Psoas muscle (tissue), 7 donors: ENCODE measurements at regions not wholly inside any gene's neighbourhood (a gene's known extent, or its start where the extent isn't known, plus 50 kb on each side); places are given as distances from the start of the nearest gene placed in this dataset.
"Not testable (repeated sequence)": the region's sequence is repeated elsewhere in the genome, so short reads cannot be mapped to it uniquely, and the experiment has no call there.

ENCODE experiments used
- ATAC-seq, 4 donors: fragments of 200-7000 bp; cut with Tn5 transposase; one replicate each; pipeline ENCODE4 v1.9.1; 2020; ENCODE audit warnings: moderate library complexity in 3 of 4, mild to moderate bottlenecking in 2 of 4
- DNase-seq, 2 donors: peaks; one replicate each; pipeline ENCODE4 v3.0.0-alpha.2; 2020
- H3K27ac ChIP-seq: fragments of 200-600 bp; one replicate; pipeline ENCODE4 v1.8.0; 2022
- H3K27me3 ChIP-seq, 3 donors: fragments of 200-600 bp in 1 of 3; one replicate each; pipeline versions ENCODE4 v1.6.1 to v1.8.0; 2013 to 2022; ENCODE audit warnings: low read length in 2 of 3, mild to moderate bottlenecking in 2 of 3, moderate library complexity in 1 of 3; ENCODE audit not compliant: insufficient read depth in 3 of 3
- H3K36me3 ChIP-seq, 2 donors: fragments of 200-600 bp in 1 of 2; one replicate each; pipeline versions ENCODE4 v1.6.1 to v1.8.0; 2013 to 2022; ENCODE audit warnings: low read depth in 1 of 2, mild to moderate bottlenecking in 1 of 2, moderate library complexity in 1 of 2; ENCODE audit not compliant: insufficient read depth in 1 of 2
- H3K4me1 ChIP-seq: fragments of 200-600 bp; one replicate; pipeline ENCODE4 v1.8.0; 2022
- H3K4me3 ChIP-seq: fragments of 200-600 bp; one replicate; pipeline ENCODE4 v1.8.0; 2022; ENCODE audit warnings: mild to moderate bottlenecking
- H3K9me3 ChIP-seq: fragments of 200-600 bp; one replicate; pipeline ENCODE4 v1.8.0; 2022
- CTCF ChIP-seq: fragments of 200-600 bp; IDR thresholded peaks from one replicate; pipeline ENCODE4 v1.8.0; 2022; ENCODE audit warnings: antibody characterized with exemption
- WGBS, 3 donors: extraction: QIAGEN DNeasy Blood & Tissue Kit; methylation state at CpG; one replicate each; pipeline versions ENCODE4 v1.1.6 to v1.1.7; 2013; 5-methylcytosine and 5-hydroxymethylcytosine counted together
- intact Hi-C, 2 donors: fragments of 100-400 bp; cut with DNase I; formaldehyde crosslinking; loops; one replicate each; pipeline versions ENCODE4 v1.11.0 to v1.14.2; 2022
- donor health status: healthy with polysubstance abuse.
- donor health status: DM: no; HTN: no; CAD: no; lungs with moderate emphysema.
- donor health status: Bipolar disorder and iron deficiency.
- donor health status: healthy.
- donor health status: DM: yes; HTN: yes; CAD: no.
- donor health status: DM: no; HTN: no; CAD: no.
- donor health status: DM: yes; HTN: yes; CAD: no.

- WGBS, 3 donors = 90 to 93% (median 90%) methylated on average over 6 of the region's 6 CpGs
- no peak for ATAC-seq
- H3K27ac ChIP-seq = no peak overlapping the region
- H3K9me3 ChIP-seq = no peaks in the 10 kb centered on the region
- no peaks in the 10 kb centered on the region for H3K4me1 ChIP-seq
- H3K27me3 ChIP-seq = no peaks in the 10 kb centered on the region
- TF ChIP-seq CTCF = no peak
- H3K36me3 ChIP-seq = no peaks in the 10 kb centered on the region
- H3K4me3 ChIP-seq = no peak overlapping the region
- intact Hi-C loops = no loop called here
- DNase-seq = no peak
These were observed 204.6 kb upstream of the ANXA10 start for GRCh38 chr4:167887726-167888125.

GRCh38 chr4:167890226-167890625 is 202.1 kb upstream of the ANXA10 start:
- DNase-seq (no peak), ATAC-seq (no peak)
- H3K27me3 ChIP-seq = no peaks in the 10 kb centered on the region
- no peak overlapping the region for H3K27ac ChIP-seq
- no peak for TF ChIP-seq CTCF
- intact Hi-C loops = no loop called here
- no peaks in the 10 kb centered on the region for H3K4me1 ChIP-seq
- no peak overlapping the region for H3K4me3 ChIP-seq
- H3K9me3 ChIP-seq = no peaks in the 10 kb centered on the region
- no peaks in the 10 kb centered on the region for H3K36me3 ChIP-seq

- no peaks in the 10 kb centered on the region for H3K36me3 ChIP-seq
- peaks cover 0 to 1% (median 0%) of the 10 kb centered on the region in 3 donors for H3K27me3 ChIP-seq
- no peak overlapping the region for H3K27ac ChIP-seq
- no peak for DNase-seq
- H3K9me3 ChIP-seq = no peaks in the 10 kb centered on the region
- no peaks in the 10 kb centered on the region for H3K4me1 ChIP-seq
- whole genome bisulfite sequencing, 3 donors = 43 to 53% (median 44%) methylated on average over 3 of the region's 3 CpGs
- no peak for ATAC-seq
- intact Hi-C loops = no loop called here
- no peak for TF ChIP-seq CTCF
- H3K4me3 ChIP-seq = no peak overlapping the region
These were observed 198.8 kb upstream of the ANXA10 start for GRCh38 chr4:167893531-167893930.

GRCh38 chr4:167896260-167896659 is 196.1 kb upstream of the ANXA10 start:
- H3K4me3 ChIP-seq, H3K9me3 ChIP-seq, DNase-seq, H3K27ac ChIP-seq, H3K36me3 ChIP-seq, ATAC-seq, H3K4me1 ChIP-seq, intact Hi-C loops, H3K27me3 ChIP-seq: not testable (repeated sequence)
- WGBS, 3 donors = 58 to 67% (median 67%) methylated on average over 2 of the region's 3 CpGs

- H3K9me3 ChIP-seq = no peaks in the 10 kb centered on the region
- H3K27me3 ChIP-seq = peaks cover 0 to 1% (median 0%) of the 10 kb centered on the region in 3 donors
- ATAC-seq (no peak), DNase-seq (no peak)
- no peak overlapping the region for H3K4me3 ChIP-seq
- TF ChIP-seq CTCF = no peak
- no peak overlapping the region for H3K27ac ChIP-seq
- no peaks in the 10 kb centered on the region for H3K36me3 ChIP-seq
- 52 to 58% (median 52%) methylated on average over 5 of the region's 5 CpGs for WGBS, 3 donors
- no peaks in the 10 kb centered on the region for H3K4me1 ChIP-seq
- intact Hi-C loops = no loop called here
These were observed 195.2 kb upstream of the ANXA10 start for GRCh38 chr4:167897116-167897515.
